HG03521 (cell line): ENCODE measurements at regions not wholly inside any gene's neighbourhood (a gene's known extent, or its start where the extent isn't known, plus 50 kb on each side); places are given as distances from the start of the nearest gene placed in this dataset.
"Not testable (repeated sequence)": the region's sequence is repeated elsewhere in the genome, so short reads cannot be mapped to it uniquely, and the experiment has no call there.

Experiments
- ATAC-seq: cut with Tn5 transposase; IDR thresholded peaks from one replicate; pipeline ENCODE4 v1.9.1; 2021; ENCODE audit warnings: mild to moderate bottlenecking, moderate library complexity; ENCODE audit not compliant: unreplicated experiment

DNA sequence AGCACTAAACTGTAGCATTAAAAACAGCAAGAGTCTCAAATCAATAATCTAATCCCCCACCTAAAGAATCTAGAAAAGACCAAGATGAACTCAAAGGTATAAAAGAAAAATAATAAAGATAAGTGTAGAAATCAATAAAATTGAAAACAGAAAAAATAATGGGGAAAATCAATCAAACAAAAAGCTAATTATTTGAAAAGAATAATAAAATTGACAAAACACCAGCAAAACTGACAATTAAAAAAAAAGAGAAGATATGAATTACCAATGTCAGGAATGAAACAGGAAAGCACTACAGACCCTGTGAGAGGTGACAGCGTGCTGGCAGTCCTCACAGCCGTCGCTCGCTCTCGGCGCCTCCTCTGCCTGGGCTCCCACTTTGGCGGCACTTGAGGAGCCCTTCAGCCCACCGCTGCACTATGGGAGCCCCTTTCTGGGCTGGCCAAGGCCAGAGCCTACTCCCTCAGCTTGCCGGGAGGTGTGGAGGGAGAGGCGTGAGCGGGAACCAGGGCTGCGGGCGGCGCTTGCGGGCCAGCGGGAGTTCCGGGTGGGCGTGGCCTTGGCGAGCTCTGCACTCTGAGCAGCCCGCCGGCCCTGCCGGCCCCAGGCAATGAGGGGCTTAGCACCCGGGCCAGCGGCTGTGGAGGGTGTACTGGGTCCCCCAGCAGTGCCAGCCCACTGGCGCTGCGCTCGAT, 105.3 kb upstream of the HEY2 start:
- not testable (repeated sequence) for ATAC-seq

DNA sequence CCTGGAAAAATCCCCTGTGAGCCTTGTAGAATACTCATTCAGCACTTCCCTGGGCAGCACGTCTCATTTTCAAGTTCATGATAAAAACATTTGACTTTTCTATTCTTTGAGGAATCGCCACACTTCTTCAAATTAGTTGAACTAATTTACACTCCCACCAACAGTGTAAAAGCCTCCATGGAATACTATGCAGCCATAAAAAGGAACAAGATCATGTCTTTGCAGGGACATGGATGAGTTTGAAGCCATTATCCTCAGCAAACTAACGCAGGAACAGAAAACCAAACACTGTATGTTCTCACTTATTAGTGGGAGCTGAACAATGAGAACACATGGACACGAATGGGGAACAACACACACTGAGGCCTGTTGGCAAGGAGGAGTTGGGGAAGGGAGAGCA, 102.0 kb upstream of the HEY2 start:
- no peak for ATAC-seq

DNA sequence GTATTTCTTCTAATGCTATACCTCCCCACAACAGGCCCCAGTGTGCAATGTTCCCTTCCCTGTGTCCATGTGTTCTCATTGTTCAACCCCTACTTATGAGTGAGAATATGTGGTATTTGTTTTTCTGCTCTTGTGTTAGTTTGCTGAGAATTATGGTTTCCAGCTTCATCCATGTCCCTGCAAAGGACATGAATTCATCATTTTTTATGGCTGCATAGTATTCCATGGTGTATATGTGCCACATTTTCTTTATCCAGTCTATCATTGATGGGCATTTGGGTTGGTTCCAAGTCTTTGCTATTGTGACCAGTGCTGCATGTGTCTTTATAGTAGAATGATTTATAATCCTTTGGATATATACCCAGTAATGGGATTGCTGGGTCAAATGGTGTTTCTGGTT, 95.7 kb upstream of the HEY2 start:
- not testable (repeated sequence) for ATAC-seq

DNA sequence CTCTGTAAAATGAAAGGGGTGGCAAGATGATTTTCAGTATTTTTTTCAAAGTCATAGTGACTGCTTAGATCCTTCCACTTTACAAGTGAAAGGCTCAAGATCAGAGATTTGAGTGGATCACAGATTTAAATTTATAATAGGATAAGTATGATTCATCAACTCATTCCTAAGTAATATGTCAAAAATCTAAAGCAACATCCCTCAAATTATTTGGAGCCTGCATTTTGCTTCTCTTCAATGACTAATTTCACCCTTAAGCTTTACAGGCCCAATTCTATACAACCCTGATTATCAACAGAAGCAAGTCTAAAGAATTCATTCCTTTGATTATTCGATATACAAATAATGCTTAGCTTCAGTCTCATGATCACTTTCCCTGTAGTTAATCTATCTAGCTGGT, 93.9 kb upstream of the HEY2 start:
- no peak for ATAC-seq

DNA sequence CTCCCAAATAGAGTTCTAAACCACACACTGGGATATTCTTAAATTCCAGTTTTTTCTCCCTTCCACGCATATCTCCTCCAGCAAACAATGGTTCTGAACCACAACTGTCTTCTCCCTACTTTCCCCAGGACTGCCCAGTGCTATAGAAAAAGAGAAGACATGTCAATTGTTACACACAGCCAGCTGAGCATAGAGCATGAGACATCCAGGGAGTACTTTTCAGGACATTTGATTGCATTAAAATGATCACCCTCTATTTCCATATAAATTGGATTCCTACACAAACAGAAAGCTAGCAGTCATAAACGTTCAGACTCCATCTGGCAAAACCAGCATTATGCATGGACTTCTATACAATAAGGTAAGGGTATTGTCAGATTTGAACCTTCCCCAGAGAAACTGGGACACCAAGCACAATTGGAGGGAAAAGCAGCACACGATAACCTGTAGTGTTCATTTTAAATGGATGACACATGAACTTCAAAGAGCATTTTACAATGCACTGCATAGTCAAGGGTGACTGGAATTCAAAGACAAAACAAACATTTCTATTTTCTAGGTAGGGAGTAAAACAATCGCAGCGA, 93.1 kb upstream of the HEY2 start:
- ATAC-seq: no peak

DNA sequence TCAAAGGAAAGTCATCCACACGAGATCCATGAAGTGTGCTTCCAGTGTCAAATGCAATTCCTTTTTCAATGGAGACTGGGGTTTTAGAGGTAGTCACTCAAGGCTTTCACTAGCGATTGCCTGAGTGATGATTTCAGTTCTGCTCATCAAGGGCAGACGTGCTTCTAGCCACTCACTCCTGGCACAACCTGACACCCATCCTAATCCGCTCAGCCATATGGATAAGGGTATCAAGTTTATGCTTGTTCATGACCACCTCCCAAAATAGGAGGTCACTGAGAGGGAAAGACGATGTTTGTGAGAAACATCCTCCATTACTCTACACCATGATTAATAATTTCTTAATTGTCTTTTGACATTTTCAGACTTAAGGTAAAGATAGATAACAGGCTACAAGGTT, 91.3 kb upstream of the HEY2 start:
- ATAC-seq: no peak

DNA sequence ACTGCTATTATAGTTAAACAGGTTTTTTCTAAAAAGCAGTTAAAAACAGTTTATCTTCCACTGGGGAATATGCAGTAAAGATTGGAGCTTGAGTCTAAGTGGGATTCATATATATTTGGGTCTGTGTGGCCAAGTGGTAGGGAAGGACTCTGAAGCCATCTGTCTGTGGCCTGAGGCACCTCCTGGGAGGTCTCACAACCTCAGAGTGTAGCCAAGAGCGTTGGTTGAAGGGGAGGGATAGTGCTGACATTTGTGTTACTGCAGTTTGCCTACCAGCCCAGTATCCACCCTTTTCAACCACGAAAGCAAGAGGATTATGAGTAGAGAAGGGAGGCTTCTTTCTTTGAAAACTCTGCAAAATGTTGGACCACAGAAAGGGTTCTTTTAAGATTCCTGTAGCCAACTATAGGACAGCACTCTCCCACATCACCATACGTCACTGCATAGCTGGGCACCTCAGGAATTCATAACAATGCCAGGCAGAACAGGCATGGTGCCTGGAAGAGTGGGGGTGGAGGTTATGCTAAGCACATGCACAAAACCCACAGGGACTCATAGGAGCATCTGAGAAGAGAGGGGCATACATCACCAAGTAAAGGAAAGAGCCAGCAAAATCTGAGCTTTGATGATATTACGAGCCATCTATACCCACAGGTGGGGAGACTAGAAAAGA, 90.5 kb upstream of the HEY2 start:
- ATAC-seq: no peak

DNA sequence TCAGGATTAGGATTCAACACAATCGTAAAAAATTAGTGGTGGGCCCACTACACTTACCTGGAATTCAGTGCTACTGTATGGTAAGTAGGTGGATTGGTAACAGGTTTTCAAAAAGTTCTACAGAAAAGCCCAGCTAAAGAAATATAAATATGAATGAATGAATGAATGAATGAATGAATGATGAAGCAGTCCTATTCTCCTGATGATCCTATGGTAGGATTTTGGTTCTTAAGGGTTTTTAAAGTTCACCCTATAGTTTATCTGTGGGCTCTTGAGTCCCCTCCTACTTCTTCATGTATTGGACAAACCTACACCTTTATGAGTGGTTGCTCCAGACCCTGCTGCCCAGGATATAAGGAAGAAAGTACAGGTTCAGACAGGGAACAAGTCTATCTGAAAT, 89.5 kb upstream of the HEY2 start:
- ATAC-seq: no peak

DNA sequence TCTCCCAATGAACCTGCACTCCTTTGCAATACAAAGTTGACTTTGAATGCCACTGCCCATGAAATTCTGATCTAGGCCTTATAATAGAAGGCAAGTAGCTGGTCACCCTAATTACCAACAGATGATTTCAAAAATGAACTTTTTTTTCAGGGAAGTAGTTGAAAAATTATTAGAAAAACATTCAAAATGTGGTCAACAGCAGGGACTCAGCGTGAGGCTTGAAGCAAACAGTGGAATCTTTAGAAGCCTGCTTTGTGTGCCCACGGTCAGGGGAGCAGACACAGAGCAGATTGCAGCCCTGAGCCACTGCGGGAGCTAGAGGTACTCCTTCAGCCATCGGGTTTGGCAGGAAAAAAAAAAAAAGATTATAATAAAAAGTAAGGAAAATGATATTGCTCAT, 87.1 kb upstream of the HEY2 start:
- no peak for ATAC-seq

DNA sequence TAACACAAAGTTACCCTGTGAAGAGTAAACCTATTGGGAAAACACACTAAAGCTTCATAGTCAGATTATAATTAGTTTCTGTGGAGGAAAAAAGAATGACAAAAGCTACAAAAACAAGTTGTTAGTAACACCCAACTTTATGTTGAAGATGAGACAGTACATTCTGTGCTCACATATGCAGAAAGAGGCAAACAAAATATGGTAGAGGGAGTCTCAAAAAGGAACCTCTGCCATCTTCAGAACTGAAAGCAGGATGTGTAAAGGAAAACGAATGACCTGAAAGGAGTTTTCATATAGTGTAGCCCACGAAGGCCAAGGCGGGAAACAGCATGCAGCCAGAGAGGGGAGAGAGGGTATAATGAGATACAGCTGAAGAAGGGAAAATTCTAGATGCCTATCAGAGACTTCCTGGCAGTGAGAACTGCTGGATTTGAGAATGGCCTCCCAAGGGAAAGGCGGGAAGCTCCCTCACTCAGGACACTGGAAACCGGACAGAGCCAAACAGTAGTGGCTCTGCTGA, 84.1 kb upstream of the HEY2 start:
- ATAC-seq: no peak

DNA sequence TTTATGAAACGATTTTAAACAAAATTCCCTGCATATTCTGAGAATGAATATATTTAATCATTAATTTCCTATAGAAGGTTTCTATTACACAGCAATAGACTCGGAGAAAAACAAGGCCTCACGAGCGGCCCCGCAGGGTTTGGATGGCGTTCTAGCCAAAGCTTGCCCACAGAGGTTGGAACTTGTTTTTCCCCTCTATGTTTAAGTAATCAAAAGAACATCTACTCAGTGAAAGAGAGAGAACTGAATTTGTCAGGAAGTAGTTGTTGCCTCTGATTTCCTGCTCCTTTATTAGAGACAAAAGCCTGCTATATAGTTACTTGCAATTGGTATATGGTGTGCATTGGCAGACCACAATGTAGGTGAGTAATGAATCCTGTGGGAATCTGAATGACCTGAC, 82.1 kb upstream of the HEY2 start:
- no peak for ATAC-seq

DNA sequence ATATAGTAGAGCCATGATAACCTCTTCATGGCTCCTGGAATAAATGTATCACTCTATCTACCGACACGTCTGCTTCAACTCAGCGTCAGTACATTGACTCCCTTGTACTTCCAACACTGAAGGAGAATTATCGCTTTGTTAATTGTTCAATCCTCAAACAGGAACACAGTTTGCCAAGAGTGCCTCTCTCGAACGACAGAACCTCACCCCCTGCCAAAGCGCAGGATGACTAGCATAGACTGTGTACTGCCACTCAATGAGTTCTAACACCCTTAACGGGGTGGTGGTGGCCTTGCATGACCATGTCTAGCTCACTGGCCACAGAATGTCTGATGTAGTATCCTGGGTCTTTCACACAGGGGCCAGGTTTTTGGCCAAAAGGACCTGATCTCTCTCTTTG, 81.4 kb upstream of the HEY2 start:
- ATAC-seq: no peak

DNA sequence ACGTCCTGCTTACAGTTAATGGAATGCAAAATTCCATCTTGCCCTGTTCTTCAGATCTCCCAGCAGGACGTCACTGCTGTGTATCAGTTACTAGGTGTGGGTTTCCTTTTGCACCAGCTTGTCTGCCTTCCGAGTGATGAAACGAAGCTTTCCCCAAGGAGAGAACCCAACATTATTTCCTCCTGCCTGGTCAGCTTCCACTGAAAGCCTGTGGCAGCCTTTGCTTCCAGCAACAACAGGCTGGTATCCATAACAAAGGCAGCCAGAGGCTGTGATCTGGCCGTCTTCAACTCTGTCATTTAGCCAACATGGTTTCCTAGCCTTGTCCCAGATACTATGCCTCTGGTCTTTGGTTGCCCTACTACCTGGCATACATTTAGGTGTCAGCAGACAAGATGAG, 78.9 kb upstream of the HEY2 start:
- no peak for ATAC-seq

DNA sequence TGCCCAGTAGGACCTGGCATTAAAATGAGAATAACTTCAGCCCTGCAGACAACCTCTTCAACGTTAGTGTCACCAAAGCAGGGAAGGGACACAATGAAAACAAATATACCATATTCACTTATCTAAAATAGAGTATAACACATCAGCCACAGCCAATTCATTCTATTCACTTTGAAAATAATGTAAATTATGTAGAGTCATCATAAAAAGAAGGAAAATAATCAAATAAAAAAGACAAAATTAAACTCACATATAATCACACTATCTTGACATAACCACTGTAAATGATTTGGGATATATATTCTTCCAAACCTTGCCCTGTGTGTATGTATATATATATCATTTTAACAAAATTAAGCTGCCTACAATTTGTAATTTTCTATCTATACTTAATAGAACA, 78.1 kb upstream of the HEY2 start:
- ATAC-seq: no peak

DNA sequence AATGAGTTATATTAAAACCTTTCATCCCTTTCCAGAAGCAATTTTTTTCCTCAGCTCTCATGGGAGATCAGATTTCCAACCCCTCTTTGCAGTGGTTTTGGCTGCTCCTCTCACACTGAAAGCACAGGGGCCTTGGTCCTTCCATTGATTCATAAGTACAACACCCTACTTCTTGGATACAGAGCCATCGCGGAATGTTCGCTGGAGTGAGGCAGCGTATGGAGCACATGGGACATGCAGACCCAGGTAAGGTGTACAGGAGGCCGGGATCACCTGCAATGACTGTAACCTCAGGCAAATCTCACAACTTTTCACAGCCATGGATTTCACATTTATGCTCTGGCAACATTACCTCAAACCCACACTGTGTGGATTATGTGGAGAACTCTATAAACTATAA, 75.2 kb upstream of the HEY2 start:
- ATAC-seq: no peak

DNA sequence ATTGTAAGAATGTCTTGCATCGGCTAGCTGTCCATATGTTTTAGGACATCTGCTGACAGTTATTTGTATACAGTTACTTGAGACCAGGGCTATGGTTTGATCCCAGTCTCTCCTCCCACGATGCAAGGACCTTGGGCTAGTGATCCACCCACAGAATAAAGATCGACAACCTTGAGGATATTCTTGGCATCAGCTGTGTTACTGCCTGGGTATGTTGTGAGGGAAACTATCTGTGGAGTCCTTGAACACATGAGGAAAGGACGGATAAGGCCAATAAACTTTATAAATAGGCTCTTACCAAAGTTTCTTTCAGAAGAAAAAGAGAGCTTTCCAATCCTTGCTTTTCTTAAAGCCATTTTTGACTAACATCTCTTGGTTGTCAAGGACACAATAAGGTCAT, 70.8 kb upstream of the HEY2 start:
- no peak for ATAC-seq

DNA sequence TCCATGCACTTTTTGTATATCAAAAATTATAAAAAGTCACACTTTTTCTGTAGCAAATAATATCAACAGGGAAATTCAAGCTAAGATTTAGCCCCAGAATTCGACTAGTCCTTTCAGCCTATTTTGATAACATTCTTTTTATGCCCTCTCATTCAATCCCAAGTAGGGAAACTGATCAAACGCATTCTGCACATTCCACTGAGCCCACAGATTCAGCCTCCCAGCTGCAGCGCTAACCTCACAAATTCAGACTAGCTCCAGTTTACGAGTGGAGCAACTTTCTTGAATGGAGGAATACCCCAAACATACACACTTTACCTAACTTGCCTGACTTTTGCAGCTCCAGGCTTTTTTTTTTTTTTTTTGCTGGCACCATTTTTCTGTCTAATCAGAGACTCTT, 70.3 kb upstream of the HEY2 start:
- ATAC-seq: no peak

DNA sequence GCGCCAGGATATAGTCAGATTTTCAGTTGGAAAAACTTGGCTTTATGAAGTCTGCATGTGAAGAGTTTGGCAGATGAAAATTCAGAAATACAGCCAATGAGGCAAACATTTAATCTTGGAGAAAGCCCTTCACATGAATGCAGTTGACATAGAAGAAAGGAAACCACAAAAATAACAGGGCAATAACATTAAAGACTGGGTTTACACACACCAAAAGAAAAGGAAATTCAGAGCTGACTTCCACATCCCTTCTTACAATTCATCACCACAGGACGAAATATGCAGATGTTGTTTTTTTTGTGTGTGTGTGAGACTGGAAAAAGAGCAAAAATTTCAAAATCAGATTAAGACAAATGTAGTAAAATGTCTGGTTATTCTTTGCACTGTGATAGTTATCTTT, 69.8 kb upstream of the HEY2 start:
- ATAC-seq: no peak

DNA sequence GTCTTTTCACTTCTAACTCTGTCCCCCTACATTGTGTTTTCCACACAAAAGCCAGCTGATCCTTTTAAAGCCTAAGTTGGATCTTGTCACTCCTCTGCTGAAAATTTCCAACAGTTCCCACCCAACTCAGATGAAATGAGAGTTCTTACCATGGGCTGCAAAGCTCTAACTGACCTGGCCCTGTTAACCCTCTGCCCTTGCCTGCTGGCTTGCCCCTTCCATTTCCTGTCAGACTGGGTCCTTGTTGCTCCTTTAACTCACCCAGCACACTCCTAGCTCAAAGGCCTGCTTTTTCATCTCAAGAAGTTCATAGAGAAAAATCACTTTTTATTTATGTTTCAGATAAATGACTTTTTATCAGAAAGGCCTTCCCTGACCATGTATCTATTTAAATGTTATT, 66.5 kb upstream of the HEY2 start:
- ATAC-seq: no peak

DNA sequence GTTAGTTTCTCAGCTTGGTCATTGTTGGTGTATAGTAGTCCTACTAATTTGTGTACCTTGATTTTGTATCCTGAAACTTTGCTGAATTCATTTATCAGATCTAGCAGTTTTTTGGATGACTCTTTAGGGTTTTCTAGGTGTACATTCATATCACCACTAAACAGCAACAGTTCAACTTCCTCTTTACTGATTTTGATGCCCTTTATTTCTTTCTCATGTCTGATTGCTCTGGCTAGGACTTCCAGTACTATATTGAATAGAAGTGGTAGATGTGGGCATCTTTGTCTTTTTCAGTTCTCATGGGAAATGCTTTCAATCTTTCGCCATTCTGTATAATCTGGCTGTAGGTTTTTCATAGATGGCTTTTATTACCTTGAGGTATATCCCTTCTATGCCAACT, 61.3 kb upstream of the HEY2 start:
- ATAC-seq: no peak

DNA sequence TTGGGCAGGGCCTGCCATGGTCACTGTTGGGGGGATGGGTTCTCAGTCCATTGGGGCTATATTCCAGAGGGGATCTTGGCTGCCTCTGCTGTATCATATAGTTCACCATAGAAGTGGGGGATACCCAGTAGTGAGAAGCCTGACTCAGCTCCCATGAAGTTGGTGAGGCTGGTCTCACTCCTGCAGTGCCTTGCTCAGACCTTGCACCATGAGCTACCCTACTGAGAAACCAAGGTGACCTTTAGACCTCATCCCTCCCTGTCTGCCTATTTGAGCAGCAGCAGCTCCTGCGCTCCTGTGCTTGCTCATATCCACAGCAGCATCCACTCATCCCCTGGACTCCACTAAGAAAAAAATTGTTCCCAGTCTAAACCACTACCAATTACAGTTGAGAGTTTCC, 56.0 kb upstream of the HEY2 start:
- no peak for ATAC-seq

DNA sequence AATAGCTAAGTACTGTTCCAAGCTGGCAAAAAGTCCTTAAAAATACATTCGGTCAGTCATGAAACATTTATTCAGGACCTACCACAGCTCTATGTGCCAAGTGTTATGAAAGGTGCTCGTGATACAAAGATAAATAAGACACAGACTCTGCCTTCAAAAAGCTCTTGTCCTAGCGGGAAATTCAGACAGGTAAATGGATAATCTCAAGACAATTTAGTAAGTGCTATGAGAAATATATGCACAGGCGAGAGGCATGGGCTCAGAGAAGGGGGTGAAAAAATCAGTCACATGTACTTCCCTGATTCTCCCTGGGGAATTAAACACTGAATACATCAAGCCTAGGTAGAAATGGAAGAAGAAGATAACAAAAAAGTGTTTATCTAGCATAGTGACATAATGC, 49.8 kb upstream of the HEY2 start:
- no peak for ATAC-seq
